ENCODE measurements at regions not wholly inside any gene's neighbourhood (a gene's known extent, or its start where the extent isn't known, plus 50 kb on each side); places are given as distances from the start of the nearest gene placed in this dataset.

GRCh38 chr6:144870782-144871181 lies 585.6 kb downstream of the UTRN start:
- TF ChIP-seq CTCF (IDR thresholded peaks at IDR 0.05) = no peak
- no peak for TF ChIP-seq POLR2A (IDR thresholded peaks at IDR 0.05)

Data from Peyer's patch (tissue), 4 donors.